HFFc6 (cell line): ENCODE measurements at regions not wholly inside any gene's neighbourhood (a gene's known extent, or its start where the extent isn't known, plus 50 kb on each side); places are given as distances from the start of the nearest gene placed in this dataset.

Source experiments
- DNase-seq: peaks from one replicate; pipeline ENCODE4 v3.0.0-alpha.2; 2018
- H3K27ac Mint-ChIP-seq: 2 replicates; pipeline ENCODE4 v1.8.0; 2020; ENCODE audit warnings: mild to moderate bottlenecking, mixed read lengths
- H3K27me3 Mint-ChIP-seq: 2 replicates; pipeline ENCODE4 v1.8.0; 2021; ENCODE audit warnings: mild to moderate bottlenecking, moderate library complexity, mixed read lengths; ENCODE audit not compliant: insufficient read depth
- H3K36me3 Mint-ChIP-seq: 2 replicates; pipeline ENCODE4 v1.8.0; 2021; ENCODE audit warnings: low read depth, mixed read lengths
- H3K4me1 Mint-ChIP-seq: 2 replicates; pipeline ENCODE4 v1.8.0; 2020; ENCODE audit warnings: low read depth, mixed read lengths
- H3K4me3 Mint-ChIP-seq: 2 replicates; pipeline ENCODE4 v1.8.0; 2020; ENCODE audit warnings: mild to moderate bottlenecking, moderate library complexity, mixed read lengths
- H3K9me3 Mint-ChIP-seq: 2 replicates; pipeline ENCODE4 v1.8.0; 2020; ENCODE audit warnings: mild to moderate bottlenecking, mixed read lengths
- CTCF ChIP-seq: fragments of 200-600 bp; sonication (generic); IDR thresholded peaks from 2 replicates; pipeline ENCODE4 v1.5.0; 2021; ENCODE audit warnings: antibody characterized with exemption, mild to moderate bottlenecking

GRCh38 chr4:106603471-106603870, 234.9 kb upstream of the GIMD1 start:
- Mint-ChIP-seq H3K36me3 (no peaks in the 10 kb centered on the region), H3K27me3 (0 out of 2 replicates have a peak, but pooled peaks cover 3% of the 10 kb centered on the region), H3K27ac (no peak overlapping the region), H3K9me3 (no peaks in the 10 kb centered on the region), H3K4me3 (no peak overlapping the region), H3K4me1 (peaks cover 7% of the 10 kb centered on the region; the same call in 1 of the 2 replicates)
- TF ChIP-seq CTCF = no peak
- DNase-seq = no peak

GRCh38 chr4:106602711-106603110, 234.1 kb upstream of the GIMD1 start:
- H3K4me3 Mint-ChIP-seq = no peak overlapping the region
- H3K9me3 Mint-ChIP-seq = no peaks in the 10 kb centered on the region
- TF ChIP-seq CTCF = no peak
- H3K4me1 Mint-ChIP-seq = peaks cover 7% of the 10 kb centered on the region; the same call in 1 of the 2 replicates
- DNase-seq = no peak
- H3K27ac Mint-ChIP-seq = no peak overlapping the region
- H3K27me3 Mint-ChIP-seq = peaks cover 3% of the 10 kb centered on the region; the same call in 1 of the 2 replicates
- H3K36me3 Mint-ChIP-seq = no peaks in the 10 kb centered on the region

- no peak overlapping the region for H3K27ac Mint-ChIP-seq
- no peaks in the 10 kb centered on the region for H3K36me3 Mint-ChIP-seq
- H3K27me3 Mint-ChIP-seq = peaks cover 3% of the 10 kb centered on the region; the same call in 1 of the 2 replicates
- H3K4me1 Mint-ChIP-seq = peaks cover 7% of the 10 kb centered on the region; the same call in 1 of the 2 replicates
- TF ChIP-seq CTCF = no peak
- no peak for DNase-seq
- H3K4me3 Mint-ChIP-seq = no peak overlapping the region
- no peaks in the 10 kb centered on the region for H3K9me3 Mint-ChIP-seq
These were observed 232.9 kb upstream of the GIMD1 start for GRCh38 chr4:106601519-106601918.

GRCh38 chr4:106595906-106596305, 227.3 kb upstream of the GIMD1 start:
- Mint-ChIP-seq H3K36me3 (no peaks in the 10 kb centered on the region), H3K9me3 (no peaks in the 10 kb centered on the region), H3K4me1 (peaks cover 14% of the 10 kb centered on the region; the same call in 1 of the 2 replicates), H3K27me3 (no peaks in the 10 kb centered on the region; the same call in 1 of the 2 replicates), H3K27ac (no peak overlapping the region), H3K4me3 (no peak overlapping the region)
- TF ChIP-seq CTCF = no peak
- DNase-seq = no peak

- no peaks in the 10 kb centered on the region for H3K9me3 Mint-ChIP-seq
- no peak overlapping the region for H3K27ac Mint-ChIP-seq
- H3K36me3 Mint-ChIP-seq = no peaks in the 10 kb centered on the region
- H3K27me3 Mint-ChIP-seq = no peaks in the 10 kb centered on the region; the same call in none of the 2 replicates
- no peak for TF ChIP-seq CTCF
- H3K4me1 Mint-ChIP-seq = peaks cover 14% of the 10 kb centered on the region; the same call in 1 of the 2 replicates
- no peak for DNase-seq
- H3K4me3 Mint-ChIP-seq = no peak overlapping the region
These were observed 225.8 kb upstream of the GIMD1 start for GRCh38 chr4:106594291-106594952.
